Jurkat, Clone E6-1 (cell line): ENCODE measurements at regions not wholly inside any gene's neighbourhood (a gene's known extent, or its start where the extent isn't known, plus 50 kb on each side); places are given as distances from the start of the nearest gene placed in this dataset.
"Not testable (repeated sequence)": the region's sequence is repeated elsewhere in the genome, so short reads cannot be mapped to it uniquely, and the experiment has no call there.

Experiments used
- DNase-seq: peaks from one replicate; pipeline ENCODE4 v3.0.0-alpha.2; 2011; ENCODE audit warnings: low read depth, low spot score
- H3K4me3 ChIP-seq: 2 replicates; pipeline ENCODE4 v1.5.1; 2011; ENCODE audit warnings: mild to moderate bottlenecking, low read length, control low read depth, moderate library complexity

GRCh38 chr20:53762423-53762798 is 168.8 kb upstream of the ZNF217 start:
- DNase-seq, H3K4me3 ChIP-seq: not testable (repeated sequence)

GRCh38 chr20:53760025-53760441 is 166.4 kb upstream of the ZNF217 start:
- no peak for DNase-seq
- no peak overlapping the region for H3K4me3 ChIP-seq

- no peak for DNase-seq
- H3K4me3 ChIP-seq = no peak overlapping the region
These were observed 163.9 kb upstream of the ZNF217 start for GRCh38 chr20:53757472-53757913.

- DNase-seq = no peak
- no peak overlapping the region for H3K4me3 ChIP-seq
These were observed 162.3 kb upstream of the ZNF217 start for GRCh38 chr20:53755733-53756531.

- peak overlapping the region; percentile 35 for H3K4me3 ChIP-seq
- no peak for DNase-seq
These were observed 160.3 kb upstream of the ZNF217 start for GRCh38 chr20:53753880-53754459.

GRCh38 chr20:53752971-53753879 is 159.6 kb upstream of the ZNF217 start:
- H3K4me3 ChIP-seq = no peak overlapping the region
- peak; percentile 36 for DNase-seq

- no peak overlapping the region for H3K4me3 ChIP-seq
- DNase-seq = no peak
These were observed 158.9 kb upstream of the ZNF217 start for GRCh38 chr20:53752583-53752970.

GRCh38 chr20:53751620-53752318 is 158.1 kb upstream of the ZNF217 start:
- no peak overlapping the region for H3K4me3 ChIP-seq
- no peak for DNase-seq

- H3K4me3 ChIP-seq = no peak overlapping the region
- peak; percentile 63 for DNase-seq
These were observed 157.4 kb upstream of the ZNF217 start for GRCh38 chr20:53750827-53751619.

- H3K4me3 ChIP-seq = no peak overlapping the region
- no peak for DNase-seq
These were observed 155.9 kb upstream of the ZNF217 start for GRCh38 chr20:53749499-53749898.

GRCh38 chr20:53748821-53749421 is 155.3 kb upstream of the ZNF217 start:
- peak; percentile 40 for DNase-seq
- no peak overlapping the region for H3K4me3 ChIP-seq

- DNase-seq = no peak
- no peak overlapping the region for H3K4me3 ChIP-seq
These were observed 154.5 kb upstream of the ZNF217 start for GRCh38 chr20:53748176-53748575.

GRCh38 chr20:53743607-53744260 is 150.1 kb upstream of the ZNF217 start:
- H3K4me3 ChIP-seq = no peak overlapping the region
- DNase-seq = no peak

- no peak for DNase-seq
- no peak overlapping the region for H3K4me3 ChIP-seq
These were observed 149.0 kb upstream of the ZNF217 start for GRCh38 chr20:53742685-53743081.

GRCh38 chr20:53741726-53742028 is 148.0 kb upstream of the ZNF217 start:
- DNase-seq = no peak

GRCh38 chr20:53739799-53740785 is 146.5 kb upstream of the ZNF217 start:
- no peak for DNase-seq
- no peak overlapping the region for H3K4me3 ChIP-seq

More at GRCh38 chr20:53741726-53742028, 148.0 kb upstream of the ZNF217 start:
- no peak overlapping the region for H3K4me3 ChIP-seq
